NOMO-1 treated with DMSO at 0.1 percent for 48 hours (cell line): ENCODE measurements at regions not wholly inside any gene's neighbourhood (a gene's known extent, or its start where the extent isn't known, plus 50 kb on each side); places are given as distances from the start of the nearest gene placed in this dataset.

Source experiments
- DNase-seq: peaks from one replicate; lab custom pipeline; 2025; ENCODE audit not compliant: unreplicated experiment; lab: John Stamatoyannopoulos, UW

DNA sequence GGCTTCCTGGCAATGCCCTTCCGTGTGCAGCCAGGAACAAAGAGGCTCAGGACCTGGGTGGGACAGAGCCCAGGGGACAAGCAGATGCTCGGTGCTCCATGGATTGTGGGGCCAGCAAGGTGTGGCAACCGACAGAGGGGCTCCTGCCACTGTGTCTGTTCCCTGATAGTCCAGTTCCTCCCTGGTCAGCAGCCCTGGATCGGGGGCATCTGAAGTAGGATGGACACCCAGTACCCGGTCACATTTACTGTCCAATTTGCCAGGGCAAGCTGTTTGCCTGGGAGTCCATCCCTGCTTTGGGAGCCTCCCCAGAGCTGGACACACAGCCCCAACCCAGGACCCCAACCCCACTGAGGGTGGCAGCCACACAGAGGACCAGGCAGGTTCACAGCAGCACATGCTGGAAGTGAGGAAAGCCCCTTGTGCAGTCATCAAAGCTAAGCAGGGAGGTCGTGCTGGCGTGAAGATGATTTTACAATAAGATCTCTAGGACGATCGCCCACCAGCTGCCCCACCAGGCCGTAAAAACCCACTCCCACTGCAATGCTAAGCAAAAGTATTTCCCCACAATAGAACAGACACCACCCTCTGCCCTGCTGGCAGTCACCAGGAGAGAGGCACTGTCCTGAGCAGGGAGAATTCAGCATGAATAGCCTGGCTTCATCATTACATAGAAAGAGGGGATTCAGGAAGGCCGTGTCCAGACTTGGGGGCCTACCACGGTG lies 141.7 kb downstream of the NDUFA10 start:
- DNase-seq = no peak

DNA sequence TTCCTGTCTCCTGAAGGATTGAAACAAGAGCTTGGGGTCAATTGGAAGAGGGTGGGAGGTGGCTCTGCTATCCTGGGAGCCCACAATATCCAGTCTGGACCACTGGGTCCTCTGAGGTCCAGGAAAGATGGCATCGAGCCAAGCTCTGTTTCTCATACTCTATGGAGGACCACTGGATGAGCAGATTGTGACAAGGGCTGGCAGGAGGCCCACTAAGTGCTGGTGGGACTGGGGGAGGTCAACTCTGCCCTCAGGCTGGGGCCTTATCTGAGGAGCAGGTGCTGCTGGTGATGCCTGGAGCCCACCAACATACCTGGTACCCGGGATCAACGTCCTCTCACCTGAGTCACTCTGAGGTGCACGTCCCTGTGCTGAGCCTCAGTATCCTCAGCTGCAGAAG lies 142.4 kb downstream of the NDUFA10 start:
- DNase-seq = no peak

DNA sequence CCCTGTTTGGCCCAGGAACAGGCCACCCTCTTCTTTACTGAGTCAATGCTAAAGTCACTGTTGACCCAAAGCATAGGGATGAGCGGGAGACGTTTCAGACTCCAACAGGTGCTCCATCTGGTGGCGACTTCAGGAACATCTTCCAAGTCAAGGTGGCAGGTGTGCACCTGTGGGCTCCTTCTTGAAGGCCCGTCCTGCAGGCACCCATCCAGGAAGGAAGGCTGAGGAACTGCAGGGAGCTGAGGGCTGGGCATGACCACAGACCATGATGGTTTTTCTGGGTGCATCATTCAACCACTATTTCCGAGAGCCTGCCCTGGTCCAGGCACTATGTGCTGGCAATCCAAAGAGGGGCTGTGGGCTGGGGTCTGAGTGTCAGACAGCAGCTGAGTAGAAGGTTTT lies 142.8 kb downstream of the NDUFA10 start:
- peak; percentile 13 for DNase-seq

DNA sequence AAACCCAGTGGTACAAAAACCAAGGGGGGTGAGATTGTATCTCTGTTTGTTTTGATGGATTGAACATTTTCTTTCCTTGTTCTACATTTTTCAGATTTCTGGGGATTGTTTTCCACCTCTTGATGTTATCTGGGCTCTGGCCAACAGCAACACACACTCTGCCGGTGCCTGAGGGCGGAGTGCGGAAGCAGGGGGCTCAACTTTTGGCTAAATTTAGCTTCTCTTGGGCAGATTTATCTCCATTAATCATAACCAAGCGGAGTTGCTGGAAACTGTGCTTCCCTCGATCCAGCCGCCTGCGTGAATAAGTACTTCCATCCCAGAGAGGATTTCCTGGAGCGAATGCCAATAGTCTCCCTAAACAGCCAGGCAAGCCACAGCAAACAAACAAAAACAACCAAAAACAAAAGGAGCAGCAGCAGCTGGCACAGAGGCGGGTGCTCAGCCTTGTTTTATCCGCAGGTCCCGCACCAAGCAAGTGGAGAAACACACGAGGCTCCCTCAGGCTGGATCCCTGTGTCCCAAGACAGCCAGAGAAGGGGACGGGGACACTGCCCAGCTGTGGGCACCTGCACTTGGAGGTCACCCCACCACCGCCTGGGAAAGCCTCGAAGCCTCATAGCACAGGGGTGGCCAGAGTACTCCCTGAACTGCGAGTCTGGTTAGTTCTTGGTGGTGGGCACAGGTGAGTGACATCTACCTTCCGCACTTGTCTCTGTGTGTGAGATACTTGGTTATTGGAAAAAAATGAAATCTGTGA lies 143.4 kb downstream of the NDUFA10 start:
- DNase-seq = no peak

DNA sequence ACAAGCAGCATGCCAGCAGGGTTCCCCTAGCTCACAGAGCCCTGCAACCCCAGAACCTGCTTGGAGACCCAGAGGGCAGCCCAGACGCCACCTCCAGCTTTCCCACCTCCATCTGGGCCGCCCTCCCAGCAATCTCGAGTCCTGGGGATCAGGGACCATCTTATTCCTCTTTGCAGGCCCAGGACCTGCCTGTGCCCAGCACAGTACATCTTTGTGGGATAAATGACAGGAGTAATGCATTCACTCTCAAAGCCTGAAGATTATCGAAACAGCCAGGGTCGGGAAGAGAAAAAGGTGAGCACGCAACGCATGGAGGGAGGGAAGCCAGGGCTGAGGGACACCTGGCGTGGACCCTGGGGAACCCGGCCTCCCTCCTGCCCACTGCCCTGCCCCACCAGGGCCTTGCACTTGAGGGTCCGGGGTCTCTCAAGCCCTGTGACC lies 144.1 kb downstream of the NDUFA10 start:
- DNase-seq = no peak

DNA sequence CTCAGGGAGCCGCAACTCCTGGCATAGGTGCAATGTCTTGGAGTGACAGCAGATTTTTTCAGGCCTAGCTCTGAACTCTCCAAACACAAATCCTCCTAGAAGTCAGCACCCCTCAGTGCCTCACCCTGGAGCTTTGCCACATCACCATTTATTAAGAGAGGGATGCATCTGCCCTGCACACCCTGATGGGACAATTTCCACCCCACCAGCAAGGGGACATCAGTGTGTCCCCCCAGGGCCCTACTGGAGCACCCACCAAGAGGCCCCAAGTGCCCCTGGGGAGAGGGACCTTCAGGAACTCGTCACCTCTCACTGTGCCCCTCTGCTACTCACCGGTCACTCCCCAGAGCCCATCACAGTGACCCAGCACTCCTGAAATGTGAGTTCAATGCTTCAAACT lies 144.7 kb downstream of the NDUFA10 start:
- no peak for DNase-seq

DNA sequence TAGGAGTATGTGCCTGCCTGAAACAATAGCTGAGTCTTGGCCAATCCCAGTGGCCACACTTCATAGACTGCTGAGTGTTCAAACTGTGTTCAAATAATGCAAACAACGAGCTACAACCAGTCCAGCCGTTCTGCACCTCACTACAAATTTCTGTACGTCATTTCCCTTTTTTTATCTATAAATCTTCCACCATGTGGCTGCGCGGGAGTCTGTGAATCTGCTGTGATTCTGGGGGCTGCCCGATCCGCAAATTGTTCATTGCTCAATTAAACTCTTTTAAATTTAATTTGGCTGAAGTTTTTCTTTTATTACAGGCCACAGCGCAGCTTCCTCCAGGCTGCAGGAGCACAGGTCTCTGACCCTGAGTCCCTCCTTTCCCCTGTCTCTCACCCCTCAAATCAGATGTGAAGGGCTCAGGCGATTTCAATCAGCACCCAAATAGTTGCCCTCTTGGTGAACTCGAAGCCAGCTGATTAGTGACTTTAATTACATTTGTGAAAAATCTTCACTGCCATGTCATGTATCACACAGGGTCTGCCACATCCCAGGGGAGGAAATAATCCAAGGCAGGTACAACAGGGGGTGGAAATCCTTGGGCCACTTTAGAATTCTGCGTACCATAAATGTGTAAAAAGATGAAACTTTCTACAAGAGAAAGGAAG lies 145.6 kb downstream of the NDUFA10 start:
- DNase-seq = no peak

DNA sequence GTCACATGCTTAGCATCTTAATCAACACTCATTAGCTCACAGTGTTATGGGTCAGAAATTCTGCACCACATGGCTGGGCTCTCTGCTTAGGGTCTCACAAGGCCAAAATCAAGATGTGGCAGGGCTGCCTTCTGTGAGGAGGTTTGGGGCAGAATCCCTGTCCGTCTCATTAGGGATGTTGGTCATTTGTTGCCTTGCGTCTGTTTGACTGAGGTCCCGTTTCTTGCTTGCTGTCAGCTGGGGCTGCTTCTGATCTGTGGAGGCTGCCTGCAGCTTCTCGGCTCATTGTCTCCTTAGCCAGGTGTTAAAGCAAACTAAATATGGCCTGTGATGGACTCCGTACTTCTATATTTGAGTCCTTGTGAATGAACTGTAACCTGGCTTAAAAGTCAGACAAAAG lies 146.5 kb downstream of the NDUFA10 start:
- no peak for DNase-seq

DNA sequence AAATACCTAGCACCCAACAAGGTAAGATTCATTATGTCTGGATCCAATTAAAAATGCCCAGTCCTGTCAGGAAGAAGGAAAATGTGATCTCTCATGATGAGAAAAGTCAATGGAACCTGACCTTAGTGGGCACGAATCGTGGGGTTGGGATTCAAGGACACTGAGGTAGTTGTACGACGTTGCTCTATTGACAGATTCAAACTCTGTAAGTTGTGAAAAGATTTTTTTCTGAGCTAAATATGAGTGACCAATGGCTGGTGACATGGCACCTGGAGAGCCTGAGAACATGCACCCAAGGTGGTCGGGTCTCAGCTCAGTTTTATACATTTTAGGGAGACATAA lies 148.2 kb downstream of the NDUFA10 start:
- DNase-seq = no peak

DNA sequence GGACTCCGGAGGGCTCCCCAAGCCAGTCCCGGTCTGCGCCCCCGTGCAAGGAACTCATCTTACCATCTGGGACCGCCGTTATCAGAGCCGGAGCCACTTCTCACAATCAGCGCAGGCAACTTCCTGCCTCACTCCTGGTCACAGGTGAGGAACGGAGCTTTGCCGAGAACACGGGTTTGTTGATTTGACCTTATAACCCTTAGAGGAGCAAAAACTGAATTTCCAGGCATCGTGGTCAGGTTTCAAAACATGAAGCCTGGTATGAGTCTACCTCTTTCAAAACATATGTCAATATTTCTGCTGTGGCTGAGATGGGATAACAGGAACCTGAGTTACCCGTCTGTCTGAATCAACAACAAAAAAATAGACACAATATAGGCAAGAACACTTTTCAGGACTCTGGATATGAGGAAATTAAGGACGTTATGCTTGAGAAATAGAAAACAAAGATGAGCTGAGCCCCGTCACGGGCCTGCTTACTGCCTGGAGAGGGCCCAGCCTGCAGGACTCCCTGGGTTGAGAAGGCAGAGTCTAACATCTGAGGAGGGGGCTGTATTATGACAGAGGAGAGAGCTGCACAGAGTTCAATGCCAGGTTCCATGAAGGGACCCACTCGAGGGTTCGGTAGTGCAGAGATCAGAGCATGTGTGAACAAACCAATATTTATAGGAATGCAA lies 148.7 kb downstream of the NDUFA10 start:
- peak; percentile 30 for DNase-seq

DNA sequence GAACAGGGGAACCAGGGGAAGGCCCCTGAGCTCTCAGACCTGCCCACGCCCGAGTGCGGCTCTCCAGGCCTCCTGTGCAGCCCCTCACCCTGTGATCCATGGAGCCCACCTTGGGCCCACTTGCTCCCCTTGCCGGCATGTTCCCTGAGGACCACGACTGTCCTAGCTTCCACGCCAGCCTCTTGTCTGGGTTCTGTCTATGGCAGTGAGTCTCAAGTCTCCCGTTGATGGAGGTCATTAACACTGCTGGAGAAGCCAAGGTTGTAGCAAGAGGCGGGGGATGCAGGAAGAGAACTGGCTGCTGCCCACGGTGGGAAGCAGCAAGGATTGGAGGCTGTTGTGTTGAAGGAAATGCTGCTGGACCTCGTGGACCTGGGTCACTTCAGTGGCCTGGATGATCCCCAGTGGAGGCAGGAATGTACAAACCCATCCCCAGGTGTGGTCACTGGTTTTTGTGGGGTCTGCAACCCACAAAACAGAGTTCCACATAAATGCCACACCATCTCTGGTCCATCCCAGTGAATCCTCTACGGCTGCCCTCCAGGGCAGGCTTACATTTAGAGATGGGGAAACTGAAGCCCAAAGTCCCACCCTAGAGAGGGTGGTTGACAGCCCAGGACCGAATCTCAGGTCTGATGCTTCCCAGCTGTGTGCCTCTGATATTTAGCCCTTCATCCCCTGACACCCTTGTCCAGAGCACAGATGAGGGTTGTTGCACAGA lies 150.3 kb downstream of the NDUFA10 start:
- DNase-seq = no peak

DNA sequence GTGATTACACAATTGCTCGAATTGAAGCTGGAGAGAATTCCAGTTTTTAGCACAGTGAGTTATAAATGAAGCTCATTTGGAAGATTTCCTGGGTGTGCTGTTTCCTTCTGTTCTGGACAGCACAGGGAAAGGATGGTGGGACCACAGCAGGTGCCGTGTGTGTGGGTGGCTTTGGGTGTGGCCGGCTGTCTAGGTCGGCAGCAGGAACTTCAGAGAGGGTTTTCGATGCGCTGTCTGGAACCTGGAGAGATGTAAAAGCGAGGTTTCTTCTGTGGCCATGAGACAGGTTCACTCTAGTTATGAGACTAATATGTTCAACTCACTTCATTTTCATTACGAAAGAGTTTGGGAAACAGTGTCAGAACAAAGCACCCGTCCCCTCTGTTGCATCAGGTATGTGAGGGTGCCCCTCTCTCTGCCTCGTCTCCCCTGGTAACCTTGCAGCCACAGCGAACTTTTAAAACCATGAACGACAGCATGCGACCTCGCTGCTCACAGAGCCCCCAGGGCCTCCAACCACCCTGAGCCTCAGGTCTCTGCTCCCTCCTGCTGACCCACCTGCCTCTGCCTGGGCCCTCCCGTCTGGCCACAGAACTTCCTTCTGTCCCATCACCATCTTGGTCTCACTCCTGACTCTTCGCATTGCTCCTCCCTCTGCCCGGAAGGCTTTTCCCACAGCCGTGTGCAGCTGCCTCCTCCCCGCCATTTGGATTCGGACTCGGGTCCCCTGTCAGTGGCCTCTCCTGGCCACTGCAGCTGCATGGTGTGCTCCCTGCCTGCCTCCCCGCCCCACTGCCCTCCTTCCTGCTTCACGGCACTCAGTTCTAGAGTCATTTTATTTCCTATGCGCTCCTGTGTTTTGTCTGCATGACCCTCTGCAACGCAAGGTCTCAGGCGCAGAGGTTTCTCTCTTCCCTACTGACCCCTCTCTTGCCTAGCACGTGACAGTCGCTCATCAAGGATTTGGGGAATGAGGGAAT lies 151.2 kb downstream of the NDUFA10 start:
- no peak for DNase-seq

DNA sequence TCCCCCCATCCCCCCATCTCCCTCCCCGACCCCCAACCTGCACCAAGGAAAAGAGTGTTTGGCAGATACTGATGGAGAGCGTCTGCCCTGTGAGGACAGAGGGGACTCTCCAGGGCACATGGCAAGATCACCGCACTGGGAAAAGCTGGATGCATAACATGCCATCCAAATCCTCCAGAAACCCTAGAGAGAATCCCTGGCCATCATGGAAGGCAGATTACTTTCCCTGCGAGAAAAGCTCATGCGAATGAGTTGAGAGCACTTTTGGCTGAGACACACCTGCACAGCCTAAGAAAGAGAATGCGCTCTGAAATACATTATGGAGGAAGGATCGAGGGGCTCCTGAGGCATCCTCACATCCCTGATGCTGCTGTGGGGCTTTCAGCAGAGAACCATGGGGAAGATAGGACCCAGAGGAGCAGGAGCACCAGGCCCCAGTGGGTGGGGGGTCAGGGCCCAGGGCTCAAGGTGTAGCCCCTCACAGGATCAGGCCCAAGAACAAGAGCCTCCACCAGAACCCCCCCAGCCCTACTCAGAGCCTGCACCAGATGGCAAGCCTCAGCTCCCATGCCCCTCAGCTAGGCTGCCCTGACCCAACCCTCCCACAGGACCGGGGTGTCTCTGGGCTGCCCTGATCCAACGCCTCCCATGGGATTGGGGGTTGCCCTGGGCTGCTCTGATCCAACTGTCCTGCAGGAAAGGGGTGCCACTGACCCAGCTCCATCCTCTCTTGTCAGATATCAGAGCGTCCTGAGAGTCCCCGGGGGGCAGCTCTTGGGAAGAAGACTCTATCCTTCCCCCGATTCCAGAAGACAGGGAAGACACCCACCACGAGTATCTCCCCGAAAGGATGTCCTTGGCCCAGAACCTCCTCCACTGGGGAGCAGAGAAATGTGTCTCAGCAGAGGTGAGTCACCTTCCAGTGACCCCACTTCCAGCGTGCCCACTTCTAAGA lies 153.4 kb downstream of the NDUFA10 start:
- DNase-seq = no peak

DNA sequence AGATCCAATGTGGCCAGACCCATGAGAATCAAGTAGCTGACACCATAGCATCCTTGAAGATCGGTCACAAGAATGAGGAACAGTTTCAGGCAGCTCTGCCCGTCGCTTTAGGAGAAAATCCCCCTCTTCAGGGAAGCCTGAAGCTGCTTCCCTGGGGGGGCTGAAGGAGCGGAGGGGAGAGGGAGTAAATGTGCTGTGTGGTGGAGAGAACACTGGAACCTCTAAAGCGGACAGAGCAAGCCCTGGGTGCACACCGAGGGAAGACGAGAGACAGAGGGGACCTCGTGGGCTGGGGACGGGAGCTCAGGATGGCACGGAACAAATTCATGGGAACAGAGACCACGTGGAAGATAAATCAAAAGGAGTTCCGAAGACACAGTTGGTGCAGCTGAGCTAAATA lies 154.3 kb downstream of the NDUFA10 start:
- no peak for DNase-seq

DNA sequence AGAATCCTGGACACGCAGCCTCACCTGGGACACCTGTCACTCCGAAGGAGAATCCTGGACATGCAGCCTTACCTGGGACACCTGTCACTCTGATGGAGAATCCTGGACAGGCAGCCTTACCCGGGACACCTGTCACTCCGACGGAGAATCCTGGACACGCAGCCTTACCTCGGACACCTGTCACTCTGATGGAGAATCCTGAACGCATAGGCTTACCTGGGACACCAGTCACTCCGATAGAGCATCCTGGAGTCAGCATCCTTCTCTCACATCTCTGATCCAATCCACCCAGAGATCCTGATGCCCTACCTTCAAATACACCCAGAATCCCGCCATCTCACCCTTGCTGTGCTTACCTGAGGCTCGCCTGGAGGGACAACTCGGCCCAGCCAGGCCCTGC lies 154.9 kb downstream of the NDUFA10 start:
- no peak for DNase-seq

DNA sequence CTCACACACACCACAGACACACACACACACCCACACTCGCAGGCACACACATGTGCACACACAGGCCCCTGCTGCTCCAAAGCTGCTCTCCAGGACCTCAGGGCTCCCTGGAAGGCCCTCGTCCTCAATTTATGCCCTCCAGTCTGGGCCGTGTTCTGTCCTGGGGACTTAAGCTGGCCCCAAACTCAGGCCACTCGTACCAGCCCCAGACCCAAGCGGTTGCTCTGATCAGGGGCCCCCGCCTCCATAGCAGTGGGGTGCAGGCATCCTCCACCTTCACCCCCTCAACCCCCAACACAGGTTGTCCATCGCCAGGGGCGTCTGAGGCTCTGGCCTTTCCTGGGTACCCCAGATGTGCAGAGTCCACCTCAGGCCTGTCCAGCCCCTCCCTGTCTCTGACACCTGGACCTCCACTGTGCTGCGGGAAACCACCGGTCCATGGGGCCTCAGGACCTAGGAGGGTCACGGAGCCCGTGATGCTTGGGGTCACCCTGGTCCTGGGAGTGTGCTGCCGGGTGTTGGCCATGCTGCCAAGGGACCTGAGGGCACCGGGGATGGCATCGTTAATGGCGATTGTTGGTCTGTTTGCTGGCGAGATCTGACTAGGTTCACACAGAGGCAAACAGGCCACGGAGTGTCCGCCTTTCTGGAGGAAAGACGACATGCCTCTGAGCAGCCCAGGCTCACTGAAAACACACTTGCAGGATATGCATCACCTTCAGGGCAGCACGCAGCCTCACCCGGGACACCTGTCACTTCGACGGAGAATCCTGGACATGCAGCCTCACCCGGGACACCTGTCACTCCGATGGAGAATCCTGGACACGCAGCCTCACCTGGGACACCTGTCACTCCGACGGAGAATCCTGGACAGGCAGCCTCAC lies 155.6 kb downstream of the NDUFA10 start:
- DNase-seq = no peak

DNA sequence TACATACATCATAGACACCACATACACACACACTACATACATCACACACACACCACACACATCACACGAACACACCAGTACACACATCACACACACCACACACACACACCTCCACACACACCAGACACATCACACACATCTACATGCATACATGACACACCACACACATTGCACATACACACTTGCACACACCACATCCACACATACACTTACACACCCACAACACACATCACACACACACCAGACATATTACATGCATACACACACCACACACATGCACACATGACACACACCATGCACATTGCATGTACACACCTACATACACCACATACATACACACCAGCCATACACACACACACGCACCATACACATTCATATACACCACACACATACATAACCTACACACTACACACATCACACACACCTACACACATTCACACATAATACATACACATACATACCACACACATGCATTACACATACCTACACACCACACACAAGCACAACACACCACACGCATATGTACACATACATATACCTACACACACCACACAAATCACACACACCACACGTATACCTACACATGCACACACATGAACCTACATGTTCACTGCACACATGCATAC lies 156.5 kb downstream of the NDUFA10 start:
- DNase-seq = no peak
